Mucosa of descending colon (tissue), 3 donors: ENCODE measurements at regions not wholly inside any gene's neighbourhood (a gene's known extent, or its start where the extent isn't known, plus 50 kb on each side); places are given as distances from the start of the nearest gene placed in this dataset.

Experiments used
- ATAC-seq: fragments of 200-7000 bp; cut with Tn5 transposase; one replicate; pipeline ENCODE4 v1.9.1; 2020; ENCODE audit warnings: mild to moderate bottlenecking, moderate library complexity
- DNase-seq, 3 donors: peaks; one replicate each; pipeline ENCODE4 v3.0.0-alpha.2; 2020
- H3K36me3 ChIP-seq: fragments of 200-600 bp; one replicate; pipeline ENCODE4 v1.8.0; 2021; ENCODE audit warnings: low read depth, mild to moderate bottlenecking
- H3K4me1 ChIP-seq: fragments of 200-600 bp; one replicate; pipeline ENCODE4 v1.8.0; 2021; ENCODE audit warnings: low read depth, mild to moderate bottlenecking
- H3K4me3 ChIP-seq: fragments of 200-600 bp; one replicate; pipeline ENCODE4 v1.8.0; 2021; ENCODE audit warnings: mild to moderate bottlenecking
- H3K9me3 ChIP-seq: fragments of 200-600 bp; one replicate; pipeline ENCODE4 v1.8.0; 2021; ENCODE audit warnings: mild to moderate bottlenecking
- intact Hi-C, 2 donors: fragments of 100-400 bp; cut with DNase I in 1 of 2; cut with micrococcal nuclease in 1 of 2; formaldehyde crosslinking; loops; one replicate each; pipeline versions ENCODE4 v1.11.0 to v1.11.1; 2022; cut with DNase I, micrococcal nuclease
- TF ChIP-seq, protein P1 (sequence below): fragments of 200-600 bp; IDR thresholded peaks from one replicate; pipeline ENCODE4 v1.8.0; 2022; ENCODE audit warnings: antibody characterized with exemption, mild to moderate bottlenecking
- donor health status: DM: no; HTN: no; CAD: no; lungs with moderate emphysema.
- donor health status: DM: no; HTN: no; CAD: no.
- donor health status: DM: no; HTN: yes; CAD: no.

DNA sequence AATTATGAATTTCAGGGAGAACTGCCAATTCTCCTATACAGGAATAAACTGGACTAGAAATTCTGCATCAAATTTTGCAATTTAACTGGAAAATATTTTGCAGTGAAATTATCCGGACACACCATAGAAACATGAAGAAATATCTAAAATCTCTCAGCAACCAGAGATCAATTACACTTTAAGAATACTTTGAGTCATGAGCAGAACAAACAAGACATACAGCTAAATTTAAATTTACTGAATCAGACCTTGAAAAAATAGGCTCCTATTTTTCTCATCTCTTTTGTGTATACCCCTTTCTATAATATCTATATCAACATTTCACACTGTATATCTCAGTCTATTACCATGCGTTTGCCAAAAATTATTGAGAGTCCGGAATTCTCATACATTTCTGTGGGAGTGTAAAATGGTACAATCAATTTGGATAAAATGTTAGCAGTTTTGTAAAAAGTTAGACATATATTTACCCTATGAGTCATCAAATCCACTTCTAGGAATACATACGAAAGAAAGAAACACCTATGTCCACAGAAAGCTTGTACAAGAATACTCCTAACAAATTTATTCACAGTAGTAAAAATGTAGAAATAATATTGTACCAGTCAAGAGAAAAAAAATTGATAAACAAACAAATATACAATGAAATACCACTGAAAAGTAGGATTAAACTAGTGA lies 593.1 kb upstream of the NECTIN3 start:
- Histone ChIP-seq H3K9me3 (no peaks in the 10 kb centered on the region), H3K36me3 (no peaks in the 10 kb centered on the region), H3K4me1 (no peaks in the 10 kb centered on the region), H3K4me3 (no peak overlapping the region)
- TF ChIP-seq, protein P1, sequence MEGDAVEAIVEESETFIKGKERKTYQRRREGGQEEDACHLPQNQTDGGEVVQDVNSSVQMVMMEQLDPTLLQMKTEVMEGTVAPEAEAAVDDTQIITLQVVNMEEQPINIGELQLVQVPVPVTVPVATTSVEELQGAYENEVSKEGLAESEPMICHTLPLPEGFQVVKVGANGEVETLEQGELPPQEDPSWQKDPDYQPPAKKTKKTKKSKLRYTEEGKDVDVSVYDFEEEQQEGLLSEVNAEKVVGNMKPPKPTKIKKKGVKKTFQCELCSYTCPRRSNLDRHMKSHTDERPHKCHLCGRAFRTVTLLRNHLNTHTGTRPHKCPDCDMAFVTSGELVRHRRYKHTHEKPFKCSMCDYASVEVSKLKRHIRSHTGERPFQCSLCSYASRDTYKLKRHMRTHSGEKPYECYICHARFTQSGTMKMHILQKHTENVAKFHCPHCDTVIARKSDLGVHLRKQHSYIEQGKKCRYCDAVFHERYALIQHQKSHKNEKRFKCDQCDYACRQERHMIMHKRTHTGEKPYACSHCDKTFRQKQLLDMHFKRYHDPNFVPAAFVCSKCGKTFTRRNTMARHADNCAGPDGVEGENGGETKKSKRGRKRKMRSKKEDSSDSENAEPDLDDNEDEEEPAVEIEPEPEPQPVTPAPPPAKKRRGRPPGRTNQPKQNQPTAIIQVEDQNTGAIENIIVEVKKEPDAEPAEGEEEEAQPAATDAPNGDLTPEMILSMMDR, result no peak
- intact Hi-C loops, result no loop called here
- ATAC-seq, result no peak
- DNase-seq, result no peak

DNA sequence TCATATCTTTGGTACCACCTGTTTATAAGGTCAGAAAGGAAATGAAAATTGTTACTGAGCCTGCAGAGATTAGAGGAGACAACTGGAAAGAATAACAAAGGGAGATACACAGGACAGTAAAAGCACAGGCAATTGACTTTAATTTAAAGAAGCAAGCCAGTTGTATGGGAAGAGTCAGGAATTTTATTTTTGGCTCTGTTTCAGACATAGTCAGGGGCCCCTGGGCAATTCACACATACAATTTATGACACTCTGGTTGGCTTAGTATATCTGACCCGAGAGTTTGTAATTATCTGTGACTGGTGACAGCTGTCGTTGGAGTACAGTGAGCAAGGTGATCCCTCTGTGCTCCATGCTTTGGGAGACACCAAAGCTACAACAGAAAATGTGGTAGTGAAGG lies 591.9 kb upstream of the NECTIN3 start:
- Histone ChIP-seq H3K9me3 (peaks cover 8% of the 10 kb centered on the region), H3K4me1 (no peaks in the 10 kb centered on the region), H3K36me3 (no peaks in the 10 kb centered on the region), H3K4me3 (no peak overlapping the region)
- ATAC-seq, result no peak
- intact Hi-C loops, result no loop called here
- TF ChIP-seq, protein P1, result no peak
- DNase-seq, result no peak

GRCh38 chr3:110485389-110485788 lies 586.2 kb upstream of the NECTIN3 start:
- H3K4me1 ChIP-seq, result no peaks in the 10 kb centered on the region
- TF ChIP-seq, protein P1, result no peak
- no peaks in the 10 kb centered on the region for H3K36me3 ChIP-seq
- peaks cover 27% of the 10 kb centered on the region for H3K9me3 ChIP-seq
- DNase-seq (no peak), ATAC-seq (no peak)
- no peak overlapping the region for H3K4me3 ChIP-seq
- intact Hi-C loops, result no loop called here

DNA sequence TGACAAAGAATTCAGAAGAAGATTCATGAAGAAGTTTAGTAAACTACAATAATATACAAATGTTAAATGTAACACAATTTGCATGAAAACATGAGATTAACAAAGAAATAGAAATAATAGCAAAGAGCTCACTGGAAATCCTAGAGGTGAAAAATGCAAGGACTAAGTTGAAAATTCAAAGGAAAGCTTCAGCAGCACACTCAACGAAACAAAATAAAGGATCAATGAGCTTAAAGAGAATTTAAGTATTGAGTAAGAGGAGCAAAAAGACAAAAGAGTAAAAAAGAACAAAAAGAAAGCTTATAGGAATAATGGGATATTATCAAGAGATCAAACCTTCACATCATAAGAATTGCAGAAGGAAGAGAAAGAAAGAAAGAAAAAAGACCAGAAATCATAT lies 583.8 kb upstream of the NECTIN3 start:
- Histone ChIP-seq H3K9me3 (peaks cover 27% of the 10 kb centered on the region), H3K4me3 (no peak overlapping the region), H3K4me1 (no peaks in the 10 kb centered on the region), H3K36me3 (no peaks in the 10 kb centered on the region)
- DNase-seq (no peak), ATAC-seq (no peak)
- TF ChIP-seq, protein P1, result no peak
- intact Hi-C loops, result no loop called here

- Histone ChIP-seq H3K9me3 (peaks cover 16% of the 10 kb centered on the region), H3K36me3 (no peaks in the 10 kb centered on the region), H3K4me3 (no peak overlapping the region), H3K4me1 (no peaks in the 10 kb centered on the region)
- DNase-seq (no peak), ATAC-seq (no peak)
- intact Hi-C loops, result no loop called here
- TF ChIP-seq, protein P1, result no peak
These were observed 580.2 kb upstream of the NECTIN3 start for GRCh38 chr3:110491413-110491812.

DNA sequence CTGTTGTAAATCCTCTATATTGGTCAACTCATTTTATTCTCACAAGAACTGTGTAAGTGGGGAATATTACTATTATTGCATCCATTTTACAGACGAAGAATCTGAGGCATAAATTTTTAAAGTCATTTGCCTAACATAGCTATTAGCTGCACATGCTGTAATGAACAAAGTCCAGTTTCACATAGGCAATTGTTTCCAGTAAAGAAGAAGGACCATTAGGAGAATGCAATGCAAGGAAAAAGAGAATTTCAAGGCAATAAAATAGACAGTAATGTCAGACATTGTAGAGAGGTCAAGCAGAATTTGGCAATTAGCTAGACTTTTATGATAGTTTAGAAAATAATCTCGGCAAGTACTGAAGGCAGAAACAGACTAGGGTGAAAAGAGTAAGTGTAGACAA lies 578.7 kb upstream of the NECTIN3 start:
- DNase-seq (no peak), ATAC-seq (no peak)
- intact Hi-C loops, result no loop called here
- Histone ChIP-seq H3K4me3 (no peak overlapping the region), H3K9me3 (peaks cover 5% of the 10 kb centered on the region), H3K4me1 (no peaks in the 10 kb centered on the region), H3K36me3 (no peaks in the 10 kb centered on the region)
- TF ChIP-seq, protein P1, result no peak
